Activated CD8-positive, alpha-beta T cell treated with anti-CD3 and anti-CD28 coated beads, Interleukin-2, amount 10 ng/mL, durations not matched to agents 7 days and 5 days (primary cell): ENCODE measurements at regions not wholly inside any gene's neighbourhood (a gene's known extent, or its start where the extent isn't known, plus 50 kb on each side); places are given as distances from the start of the nearest gene placed in this dataset.
"Not testable (repeated sequence)": the region's sequence is repeated elsewhere in the genome, so short reads cannot be mapped to it uniquely, and the experiment has no call there.

Experiments
- ATAC-seq: fragments of 150-1000 bp; cut with Tn5 transposase; one replicate; pipeline ENCODE4 v1.10.0; 2021; ENCODE audit warnings: moderate library complexity
- CTCF ChIA-PET: fragments of 350-600 bp; sonication (Branson Sonifier 250); formaldehyde crosslinking; loops from one replicate; lab custom pipeline; 2021; ENCODE audit warnings: antibody characterized with exemption; lab: Charles Lee
- POLR2A ChIA-PET: fragments of 350-600 bp; sonication (Branson Sonifier 250); formaldehyde crosslinking; loops from one replicate; lab custom pipeline; 2021; ENCODE audit warnings: antibody characterized with exemption; lab: Charles Lee
- DNase-seq: peaks from one replicate; pipeline ENCODE4 v3.0.0-alpha.2; 2020
- H3K27ac Mint-ChIP-seq: one replicate; pipeline ENCODE4 v1.8.0; 2021; ENCODE audit warnings: mild to moderate bottlenecking, mixed read lengths
- H3K27me3 Mint-ChIP-seq: one replicate; pipeline ENCODE4 v1.8.0; 2021; ENCODE audit warnings: low read depth, mixed read lengths
- H3K36me3 Mint-ChIP-seq: one replicate; pipeline ENCODE4 v1.8.0; 2021; ENCODE audit warnings: low read depth, mixed read lengths
- H3K4me1 Mint-ChIP-seq: one replicate; pipeline ENCODE4 v1.8.0; 2021; ENCODE audit warnings: low read depth, mixed read lengths
- H3K4me3 Mint-ChIP-seq: one replicate; pipeline ENCODE4 v1.8.0; 2021; ENCODE audit warnings: mild to moderate bottlenecking, mixed read lengths
- H3K9me3 Mint-ChIP-seq: one replicate; pipeline ENCODE4 v1.8.0; 2022; ENCODE audit warnings: mixed read lengths; ENCODE audit not compliant: insufficient read depth

GRCh38 chr18:73531601-73532000, 616.0 kb downstream of the FBXO15 start:
- Mint-ChIP-seq H3K9me3 (no peaks in the 10 kb centered on the region), H3K36me3 (no peaks in the 10 kb centered on the region), H3K27me3 (no peaks in the 10 kb centered on the region), H3K4me3 (no peak overlapping the region), H3K27ac (no peak overlapping the region), H3K4me1 (no peaks in the 10 kb centered on the region)
- DNase-seq: no peak
- no peak for ATAC-seq
- ChIA-PET CTCF (no interaction called here), POLR2A (no interaction called here)

- Mint-ChIP-seq H3K36me3 (no peaks in the 10 kb centered on the region), H3K4me1 (no peaks in the 10 kb centered on the region), H3K4me3 (no peak overlapping the region), H3K9me3 (no peaks in the 10 kb centered on the region), H3K27me3 (no peaks in the 10 kb centered on the region), H3K27ac (no peak overlapping the region)
- ATAC-seq (no peak), DNase-seq (no peak)
- CTCF ChIA-PET: no interaction called here
- POLR2A ChIA-PET: no interaction called here
Measured at GRCh38 chr18:73528066-73528465, 619.6 kb downstream of the FBXO15 start.

- ATAC-seq (no peak), DNase-seq (no peak)
- Mint-ChIP-seq H3K27ac (no peak overlapping the region), H3K4me1 (no peaks in the 10 kb centered on the region), H3K4me3 (no peak overlapping the region), H3K9me3 (no peaks in the 10 kb centered on the region), H3K27me3 (no peaks in the 10 kb centered on the region), H3K36me3 (no peaks in the 10 kb centered on the region)
- POLR2A ChIA-PET: no interaction called here
- CTCF ChIA-PET: no interaction called here
Measured at GRCh38 chr18:73520229-73520628, 627.4 kb downstream of the FBXO15 start.

GRCh38 chr18:73516056-73516455, 631.6 kb downstream of the FBXO15 start:
- CTCF ChIA-PET, H3K9me3 Mint-ChIP-seq, H3K4me1 Mint-ChIP-seq, H3K4me3 Mint-ChIP-seq, H3K27me3 Mint-ChIP-seq, H3K27ac Mint-ChIP-seq, ATAC-seq, H3K36me3 Mint-ChIP-seq, DNase-seq, POLR2A ChIA-PET: not testable (repeated sequence)

GRCh38 chr18:73514449-73514848, 633.2 kb downstream of the FBXO15 start:
- Mint-ChIP-seq H3K36me3 (no peaks in the 10 kb centered on the region), H3K27ac (no peak overlapping the region), H3K4me1 (no peaks in the 10 kb centered on the region), H3K4me3 (no peak overlapping the region), H3K27me3 (no peaks in the 10 kb centered on the region), H3K9me3 (no peaks in the 10 kb centered on the region)
- ATAC-seq: no peak
- ChIA-PET CTCF (interaction anchor here (0.7 kb wide), 1 partner anchor 77 kb away, joined by 4 read pairs; no protein-coding TSS in a partner anchor), POLR2A (no interaction called here)
- DNase-seq: no peak

GRCh38 chr18:73511771-73512503, 635.7 kb downstream of the FBXO15 start:
- Mint-ChIP-seq H3K27ac (no peak overlapping the region), H3K4me1 (no peaks in the 10 kb centered on the region), H3K27me3 (no peaks in the 10 kb centered on the region), H3K9me3 (no peaks in the 10 kb centered on the region), H3K36me3 (no peaks in the 10 kb centered on the region), H3K4me3 (no peak overlapping the region)
- ATAC-seq (no peak), DNase-seq (no peak)
- ChIA-PET CTCF (no interaction called here), POLR2A (no interaction called here)

- no peak for DNase-seq
- POLR2A ChIA-PET: no interaction called here
- H3K4me3 Mint-ChIP-seq: no peak overlapping the region
- H3K4me1 Mint-ChIP-seq: no peaks in the 10 kb centered on the region
- H3K27me3 Mint-ChIP-seq: no peaks in the 10 kb centered on the region
- CTCF ChIA-PET: no interaction called here
- ATAC-seq: no peak
- no peak overlapping the region for H3K27ac Mint-ChIP-seq
- H3K9me3 Mint-ChIP-seq: no peaks in the 10 kb centered on the region
- H3K36me3 Mint-ChIP-seq: no peaks in the 10 kb centered on the region
Measured at GRCh38 chr18:73509460-73509859, 638.2 kb downstream of the FBXO15 start.

GRCh38 chr18:73503326-73503725, 635.5 kb upstream of the NETO1 start:
- Mint-ChIP-seq H3K27me3 (no peaks in the 10 kb centered on the region), H3K36me3 (no peaks in the 10 kb centered on the region), H3K9me3 (no peaks in the 10 kb centered on the region), H3K27ac (no peak overlapping the region), H3K4me1 (no peaks in the 10 kb centered on the region), H3K4me3 (no peak overlapping the region)
- DNase-seq: no peak
- CTCF ChIA-PET: no interaction called here
- POLR2A ChIA-PET: no interaction called here
- ATAC-seq: no peak

- Mint-ChIP-seq H3K27me3 (no peaks in the 10 kb centered on the region), H3K4me3 (no peak overlapping the region), H3K27ac (no peak overlapping the region), H3K4me1 (no peaks in the 10 kb centered on the region), H3K9me3 (no peaks in the 10 kb centered on the region), H3K36me3 (no peaks in the 10 kb centered on the region)
- CTCF ChIA-PET: no interaction called here
- DNase-seq (no peak), ATAC-seq (no peak)
- POLR2A ChIA-PET: no interaction called here
Measured at GRCh38 chr18:73487966-73488365, 620.2 kb upstream of the NETO1 start.

GRCh38 chr18:73485166-73485565, 617.4 kb upstream of the NETO1 start:
- ATAC-seq: no peak
- Mint-ChIP-seq H3K9me3 (no peaks in the 10 kb centered on the region), H3K36me3 (no peaks in the 10 kb centered on the region)

GRCh38 chr18:73482901-73483300, 615.1 kb upstream of the NETO1 start:
- ChIA-PET POLR2A (no interaction called here), CTCF (no interaction called here)
- Mint-ChIP-seq H3K27ac (no peak overlapping the region), H3K4me1 (no peaks in the 10 kb centered on the region), H3K4me3 (no peak overlapping the region), H3K27me3 (no peaks in the 10 kb centered on the region), H3K9me3 (no peaks in the 10 kb centered on the region), H3K36me3 (no peaks in the 10 kb centered on the region)
- no peak for ATAC-seq
- DNase-seq: no peak

More at GRCh38 chr18:73485166-73485565, 617.4 kb upstream of the NETO1 start:
- DNase-seq: no peak
- no peak overlapping the region for H3K4me3 Mint-ChIP-seq
- no peak overlapping the region for H3K27ac Mint-ChIP-seq
- ChIA-PET POLR2A (no interaction called here), CTCF (no interaction called here)
- no peaks in the 10 kb centered on the region for H3K4me1 Mint-ChIP-seq
- no peaks in the 10 kb centered on the region for H3K27me3 Mint-ChIP-seq

GRCh38 chr18:73479477-73479876, 611.7 kb upstream of the NETO1 start:
- DNase-seq (no peak), ATAC-seq (no peak)
- Mint-ChIP-seq H3K27me3 (no peaks in the 10 kb centered on the region), H3K4me1 (no peaks in the 10 kb centered on the region), H3K36me3 (no peaks in the 10 kb centered on the region), H3K9me3 (no peaks in the 10 kb centered on the region), H3K27ac (no peak overlapping the region), H3K4me3 (no peak overlapping the region)
- ChIA-PET POLR2A (no interaction called here), CTCF (no interaction called here)

GRCh38 chr18:73478191-73478590, 610.4 kb upstream of the NETO1 start:
- Mint-ChIP-seq H3K4me3 (no peak overlapping the region), H3K27ac (no peak overlapping the region), H3K9me3 (no peaks in the 10 kb centered on the region), H3K36me3 (no peaks in the 10 kb centered on the region), H3K4me1 (no peaks in the 10 kb centered on the region), H3K27me3 (no peaks in the 10 kb centered on the region)
- ATAC-seq (no peak), DNase-seq (no peak)
- POLR2A ChIA-PET: no interaction called here
- CTCF ChIA-PET: no interaction called here
